ENCODE measurements at regions not wholly inside any gene's neighbourhood (a gene's known extent, or its start where the extent isn't known, plus 50 kb on each side); places are given as distances from the start of the nearest gene placed in this dataset.

GRCh38 chr15:93362203-93362602 lies 273.2 kb upstream of the RGMA start:
- DNase-seq (ENCODE audit: low spot score): no peak
- no peaks in the 10 kb centered on the region for H3K9me3 ChIP-seq (ENCODE audit: low read depth)
- H2AFZ ChIP-seq: no peak overlapping the region
- H3K36me3 ChIP-seq (replicated peaks; ENCODE audit: insufficient read depth, low read depth): no peaks in the 10 kb centered on the region
- no peak overlapping the region for H3K27ac ChIP-seq
- H3K4me3 ChIP-seq: no peak overlapping the region
- no peak for TF ChIP-seq EZH2phosphoT487 (IDR thresholded peaks at IDR 0.05; ENCODE audit: low read depth, severe bottlenecking, unreplicated experiment)
- H3K4me2 ChIP-seq: no peak overlapping the region
- WGBS (ENCODE audit: low lambda C conversion rate, missing lambda C conversion rate): 13% methylated on average over 3 of the region's 3 CpGs
- no peaks in the 10 kb centered on the region for H3K79me2 ChIP-seq
- H4K20me1 ChIP-seq (ENCODE audit: insufficient read depth, poor library complexity, severe bottlenecking): no peaks in the 10 kb centered on the region
- H3K27me3 ChIP-seq: peaks cover 5% of the 10 kb centered on the region
- no peaks in the 10 kb centered on the region for H3K9me2 ChIP-seq (replicated peaks; ENCODE audit: insufficient read depth)
- no peaks in the 10 kb centered on the region for H3K4me1 ChIP-seq (ENCODE audit: insufficient read depth)

DNA sequence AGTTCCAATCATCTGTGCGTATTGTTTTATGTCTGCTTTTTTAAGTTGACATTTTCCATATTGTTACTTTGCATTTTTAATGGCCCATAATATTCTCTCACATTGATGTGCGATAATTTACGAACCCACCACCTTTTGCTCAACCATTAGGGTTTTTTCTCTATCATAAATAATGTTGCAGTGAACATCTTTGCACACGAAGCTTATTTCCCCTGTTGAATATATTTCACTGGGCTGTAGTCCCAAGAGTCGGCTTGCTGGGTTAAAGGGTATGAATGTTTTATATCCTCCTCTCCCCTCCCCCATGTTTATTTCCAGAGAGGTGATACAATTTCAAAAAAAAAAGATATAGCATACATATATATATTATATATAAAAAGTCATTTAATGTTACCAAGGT lies 272.7 kb upstream of the RGMA start:
- Histone ChIP-seq H3K27me3 (peaks cover 5% of the 10 kb centered on the region), H3K4me3 (no peak overlapping the region), H3K27ac (no peak overlapping the region), H3K4me1 (ENCODE audit: insufficient read depth) (no peaks in the 10 kb centered on the region), H3K9me2 (replicated peaks; ENCODE audit: insufficient read depth) (no peaks in the 10 kb centered on the region), H4K20me1 (ENCODE audit: insufficient read depth, poor library complexity, severe bottlenecking) (no peaks in the 10 kb centered on the region), H2AFZ (no peak overlapping the region), H3K4me2 (no peak overlapping the region), H3K9me3 (ENCODE audit: low read depth) (no peaks in the 10 kb centered on the region), H3K36me3 (replicated peaks; ENCODE audit: insufficient read depth, low read depth) (no peaks in the 10 kb centered on the region), H3K79me2 (no peaks in the 10 kb centered on the region)
- TF ChIP-seq EZH2phosphoT487 (IDR thresholded peaks at IDR 0.05; ENCODE audit: low read depth, severe bottlenecking, unreplicated experiment) (no peak), EZH2 (IDR thresholded peaks at IDR 0.05; ENCODE audit: borderline replicate concordance) (no peak), CTCF (IDR thresholded peaks at IDR 0.05; ENCODE audit: poor library complexity) (no peak)
- WGBS (ENCODE audit: low lambda C conversion rate, missing lambda C conversion rate): 72% methylated on average over 5 of the region's 5 CpGs
- no peak for DNase-seq (ENCODE audit: low spot score)

DNA sequence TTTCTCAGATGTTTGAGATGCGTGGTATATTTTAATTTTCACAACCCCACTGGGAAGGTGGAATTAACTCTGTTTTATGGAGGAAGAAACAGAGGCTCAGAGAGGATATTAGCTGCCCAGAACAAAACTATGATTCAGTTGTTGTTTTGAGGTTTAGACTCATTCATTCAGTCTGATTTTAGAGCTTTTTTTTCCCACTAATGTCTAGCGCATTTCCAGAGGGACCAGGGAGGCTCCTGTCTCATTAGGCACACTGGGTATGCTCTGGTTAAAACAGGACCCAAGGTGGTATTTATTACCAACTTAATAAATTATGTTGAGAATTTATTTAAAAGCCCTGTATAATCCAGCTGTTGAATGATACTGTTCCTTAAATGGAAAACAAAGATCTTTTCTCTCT lies 272.0 kb upstream of the RGMA start:
- H3K4me3 ChIP-seq: no peak overlapping the region
- peaks cover 5% of the 10 kb centered on the region for H3K27me3 ChIP-seq
- WGBS (ENCODE audit: low lambda C conversion rate, missing lambda C conversion rate): 96% methylated on average over 2 of the region's 2 CpGs
- no peaks in the 10 kb centered on the region for H3K36me3 ChIP-seq (replicated peaks; ENCODE audit: insufficient read depth, low read depth)
- H4K20me1 ChIP-seq (ENCODE audit: insufficient read depth, poor library complexity, severe bottlenecking): no peaks in the 10 kb centered on the region
- H3K79me2 ChIP-seq: no peaks in the 10 kb centered on the region
- no peak overlapping the region for H2AFZ ChIP-seq
- H3K4me1 ChIP-seq (ENCODE audit: insufficient read depth): no peaks in the 10 kb centered on the region
- no peaks in the 10 kb centered on the region for H3K9me2 ChIP-seq (replicated peaks; ENCODE audit: insufficient read depth)
- TF ChIP-seq EZH2 (IDR thresholded peaks at IDR 0.05; ENCODE audit: borderline replicate concordance) (no peak), CTCF (IDR thresholded peaks at IDR 0.05; ENCODE audit: poor library complexity) (no peak), EZH2phosphoT487 (IDR thresholded peaks at IDR 0.05; ENCODE audit: low read depth, severe bottlenecking, unreplicated experiment) (no peak)
- H3K27ac ChIP-seq: no peak overlapping the region
- H3K9me3 ChIP-seq (ENCODE audit: low read depth): no peaks in the 10 kb centered on the region
- no peak overlapping the region for H3K4me2 ChIP-seq
- no peak for DNase-seq (ENCODE audit: low spot score)

DNA sequence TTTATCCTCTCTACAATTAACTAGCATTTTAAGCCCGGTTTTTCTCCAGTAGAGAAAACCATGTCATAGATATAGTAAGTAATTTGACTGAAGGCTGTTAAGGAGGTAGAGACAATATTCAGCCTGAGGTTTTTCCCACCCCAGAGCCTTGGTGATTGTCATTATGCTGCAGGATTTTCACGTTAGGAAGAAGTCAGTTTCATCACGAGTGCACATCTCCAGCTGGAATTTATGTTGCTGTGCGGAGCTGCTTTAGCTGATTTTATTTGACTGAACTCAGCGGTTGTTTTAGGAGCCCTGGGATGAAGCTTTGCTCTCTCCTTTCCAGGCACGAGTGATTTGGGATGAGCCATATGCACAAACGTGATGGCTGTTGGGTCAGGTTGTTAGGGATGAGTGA lies 271.3 kb upstream of the RGMA start:
- no peak overlapping the region for H3K27ac ChIP-seq
- H3K4me2 ChIP-seq: no peak overlapping the region
- WGBS (ENCODE audit: low lambda C conversion rate, missing lambda C conversion rate): 65% methylated on average over 7 of the region's 7 CpGs
- H3K79me2 ChIP-seq: no peaks in the 10 kb centered on the region
- TF ChIP-seq CTCF (IDR thresholded peaks at IDR 0.05; ENCODE audit: poor library complexity) (no peak), EZH2 (IDR thresholded peaks at IDR 0.05; ENCODE audit: borderline replicate concordance) (no peak), EZH2phosphoT487 (IDR thresholded peaks at IDR 0.05; ENCODE audit: low read depth, severe bottlenecking, unreplicated experiment) (no peak)
- DNase-seq (ENCODE audit: low spot score): no peak
- H3K9me2 ChIP-seq (replicated peaks; ENCODE audit: insufficient read depth): no peaks in the 10 kb centered on the region
- H3K4me1 ChIP-seq (ENCODE audit: insufficient read depth): no peaks in the 10 kb centered on the region
- H3K36me3 ChIP-seq (replicated peaks; ENCODE audit: insufficient read depth, low read depth): no peaks in the 10 kb centered on the region
- no peak overlapping the region for H3K4me3 ChIP-seq
- no peak overlapping the region for H2AFZ ChIP-seq
- H4K20me1 ChIP-seq (ENCODE audit: insufficient read depth, poor library complexity, severe bottlenecking): no peaks in the 10 kb centered on the region
- H3K9me3 ChIP-seq (ENCODE audit: low read depth): no peaks in the 10 kb centered on the region
- no peaks in the 10 kb centered on the region for H3K27me3 ChIP-seq

Measured in hepatocyte (in vitro differentiated cells).